Caco-2 (cell line): ENCODE measurements at regions not wholly inside any gene's neighbourhood (a gene's known extent, or its start where the extent isn't known, plus 50 kb on each side); places are given as distances from the start of the nearest gene placed in this dataset.

ENCODE experiments used
- BruUV-seq: library from RNA; stranded (reverse); fragments of 400-500 nt; replicated peaks from 2 replicates; lab custom pipeline; 2021; lab: Mats Ljungman, UMichigan
- CTCF ChIA-PET: fragments of 300-600 bp; sonication (Branson Sonifier 250); formaldehyde crosslinking; loops from one replicate; lab custom pipeline; 2022; ENCODE audit warnings: antibody characterized with exemption; lab: Charles Lee
- POLR2A ChIA-PET: fragments of 300-600 bp; sonication (Branson Sonifier 250); formaldehyde crosslinking; loops from one replicate; lab custom pipeline; 2022; ENCODE audit warnings: antibody characterized with exemption; lab: Charles Lee
- DNase-seq, 2 experiments: peaks; one replicate each; pipeline versions ENCODE4 v3.0.0 to v3.0.0-alpha.2; 2020 to 2022
- H3K27me3 ChIP-seq: replicated peaks from 2 replicates; pipeline ENCODE4 v1.6.0; 2011; ENCODE audit warnings: low read length; ENCODE audit not compliant: control insufficient read depth, insufficient read depth
- H3K36me3 ChIP-seq: 2 replicates; pipeline ENCODE4 v1.5.1; 2011; ENCODE audit warnings: low read length; ENCODE audit not compliant: control insufficient read depth, insufficient read depth
- H3K4me1 ChIP-seq: fragments of 250-450 bp; sonication (Bioruptor Pico); 2 replicates; pipeline ENCODE4 v1.5.1; 2020; ENCODE audit warnings: mild to moderate bottlenecking
- H3K4me3 ChIP-seq: 2 replicates; pipeline ENCODE4 v1.5.1; 2011; ENCODE audit warnings: low read depth, mild to moderate bottlenecking, control low read depth, low read length
- H3K9me3 ChIP-seq: fragments of 250-450 bp; sonication (Bioruptor Pico); 2 replicates; pipeline ENCODE4 v1.5.1; 2020; ENCODE audit warnings: mild to moderate bottlenecking, moderate library complexity
- H3K27ac Mint-ChIP-seq: one replicate; pipeline ENCODE4 v1.8.0; 2022; ENCODE audit warnings: mixed read lengths; ENCODE audit not compliant: unreplicated experiment
- H3K27me3 Mint-ChIP-seq: one replicate; pipeline ENCODE4 v1.8.0; 2022; ENCODE audit warnings: mixed read lengths; ENCODE audit not compliant: insufficient read depth, unreplicated experiment
- H3K36me3 Mint-ChIP-seq: one replicate; pipeline ENCODE4 v1.8.0; 2022; ENCODE audit warnings: mild to moderate bottlenecking, mixed read lengths; ENCODE audit not compliant: insufficient read depth, unreplicated experiment
- H3K4me1 Mint-ChIP-seq: one replicate; pipeline ENCODE4 v1.8.0; 2022; ENCODE audit warnings: low read depth, mixed read lengths; ENCODE audit not compliant: unreplicated experiment
- H3K4me3 Mint-ChIP-seq: one replicate; pipeline ENCODE4 v1.8.0; 2022; ENCODE audit warnings: mild to moderate bottlenecking, moderate library complexity, mixed read lengths; ENCODE audit not compliant: unreplicated experiment
- H3K9me3 Mint-ChIP-seq: one replicate; pipeline ENCODE4 v1.8.0; 2022; ENCODE audit warnings: mixed read lengths; ENCODE audit not compliant: unreplicated experiment
- CTCF ChIP-seq, 2 experiments: fragments of 200-600 bp in 1 of 2; IDR thresholded peaks; 1 replicate in 1 of 2; 2 replicates in 1 of 2; pipeline versions ENCODE4 v1.5.1 to v1.8.0; 2011 to 2022; ENCODE audit warnings: antibody characterized with exemption in 1 of 2, control low read depth in 1 of 2, inconsistent platforms in 1 of 2, low read depth in 1 of 2, low read length in 1 of 2, mild to moderate bottlenecking in 1 of 2, moderate library complexity in 1 of 2; ENCODE audit not compliant: insufficient read depth in 1 of 2, severe bottlenecking in 1 of 2, unreplicated experiment in 1 of 2
- intact Hi-C: fragments of 100-400 bp; cut with micrococcal nuclease; formaldehyde crosslinking; loops from one replicate; pipeline ENCODE4 v1.10.0; 2022; ENCODE audit not compliant: unreplicated experiment

DNA sequence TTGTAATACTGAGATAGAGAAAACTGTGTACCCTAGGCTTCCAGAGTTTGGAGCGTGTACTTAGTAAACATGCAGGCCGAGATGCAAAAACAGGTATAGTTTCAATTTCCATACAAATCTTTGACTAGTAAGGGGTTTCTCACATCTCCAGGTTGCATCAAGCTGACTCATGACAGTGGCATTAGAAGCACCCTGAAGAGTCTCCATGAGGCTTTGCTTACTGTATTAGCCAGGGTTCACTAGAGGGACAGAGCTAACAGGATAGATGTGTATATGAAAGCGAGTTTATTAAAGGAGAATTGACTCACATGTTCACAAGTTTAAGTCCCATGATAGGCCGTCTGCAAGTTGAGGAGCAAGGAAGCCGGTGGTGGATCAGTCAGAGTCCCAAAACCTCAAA lies 275.3 kb upstream of the CDH6 start:
- Histone ChIP-seq H3K9me3 (no peaks in the 10 kb centered on the region), H3K4me1 (no peaks in the 10 kb centered on the region), H3K4me3 (no peak overlapping the region), H3K27me3 (no peaks in the 10 kb centered on the region), H3K36me3 (no peaks in the 10 kb centered on the region)
- Mint-ChIP-seq H3K4me3 (no peak overlapping the region), H3K27me3 (peaks cover 3% of the 10 kb centered on the region), H3K36me3 (no peaks in the 10 kb centered on the region), H3K27ac (no peak overlapping the region), H3K9me3 (no peaks in the 10 kb centered on the region), H3K4me1 (peaks cover 11% of the 10 kb centered on the region)
- BruUV-seq, result no TSS peak
- no peak for DNase-seq
- ChIA-PET CTCF (no interaction called here), POLR2A (no interaction called here)
- intact Hi-C loops, result no loop called here
- no peak for TF ChIP-seq CTCF (IDR thresholded peaks at IDR 0.05; ENCODE audit: insufficient read depth in 1 of 2, low read depth in 1 of 2, low read length in 1 of 2, severe bottlenecking in 1 of 2, unreplicated experiment in 1 of 2)

- POLR2A ChIA-PET, result no interaction called here
- no peaks in the 10 kb centered on the region for H3K36me3 Mint-ChIP-seq
- no peaks in the 10 kb centered on the region for H3K27me3 ChIP-seq
- H3K4me3 ChIP-seq, result no peak overlapping the region
- no peak for DNase-seq
- no peaks in the 10 kb centered on the region for H3K9me3 Mint-ChIP-seq
- no peaks in the 10 kb centered on the region for H3K9me3 ChIP-seq
- intact Hi-C loops, result no loop called here
- no TSS peak for BruUV-seq
- TF ChIP-seq CTCF (IDR thresholded peaks at IDR 0.05; ENCODE audit: insufficient read depth in 1 of 2, low read depth in 1 of 2, low read length in 1 of 2, severe bottlenecking in 1 of 2, unreplicated experiment in 1 of 2), result no peak
- H3K27me3 Mint-ChIP-seq, result peaks cover 2% of the 10 kb centered on the region
- no peaks in the 10 kb centered on the region for H3K4me1 Mint-ChIP-seq
- no peaks in the 10 kb centered on the region for H3K36me3 ChIP-seq
- CTCF ChIA-PET, result no interaction called here
- H3K4me3 Mint-ChIP-seq, result no peak overlapping the region
- H3K27ac Mint-ChIP-seq, result no peak overlapping the region
- H3K4me1 ChIP-seq, result no peaks in the 10 kb centered on the region
Observed at GRCh38 chr5:30908356-30908755, 285.1 kb upstream of the CDH6 start.

- POLR2A ChIA-PET, result no interaction called here
Observed at GRCh38 chr5:30900367-30900766, 293.1 kb upstream of the CDH6 start.

More at GRCh38 chr5:30900367-30900766, 293.1 kb upstream of the CDH6 start:
- Mint-ChIP-seq H3K27me3 (no peaks in the 10 kb centered on the region), H3K27ac (no peak overlapping the region), H3K4me3 (no peak overlapping the region), H3K4me1 (no peaks in the 10 kb centered on the region), H3K9me3 (no peaks in the 10 kb centered on the region), H3K36me3 (no peaks in the 10 kb centered on the region)
- no TSS peak for BruUV-seq
- Histone ChIP-seq H3K9me3 (no peaks in the 10 kb centered on the region), H3K4me1 (no peaks in the 10 kb centered on the region), H3K4me3 (no peak overlapping the region), H3K36me3 (no peaks in the 10 kb centered on the region), H3K27me3 (no peaks in the 10 kb centered on the region)
- no peak for DNase-seq
- intact Hi-C loops, result no loop called here
- no peak for TF ChIP-seq CTCF (IDR thresholded peaks at IDR 0.05; ENCODE audit: insufficient read depth in 1 of 2, low read depth in 1 of 2, low read length in 1 of 2, severe bottlenecking in 1 of 2, unreplicated experiment in 1 of 2)
- CTCF ChIA-PET, result no interaction called here
